ENCODE measurements at regions not wholly inside any gene's neighbourhood (a gene's known extent, or its start where the extent isn't known, plus 50 kb on each side); places are given as distances from the start of the nearest gene placed in this dataset.
"Not testable (repeated sequence)": the region's sequence is repeated elsewhere in the genome, so short reads cannot be mapped to it uniquely, and the experiment has no call there.

DNA sequence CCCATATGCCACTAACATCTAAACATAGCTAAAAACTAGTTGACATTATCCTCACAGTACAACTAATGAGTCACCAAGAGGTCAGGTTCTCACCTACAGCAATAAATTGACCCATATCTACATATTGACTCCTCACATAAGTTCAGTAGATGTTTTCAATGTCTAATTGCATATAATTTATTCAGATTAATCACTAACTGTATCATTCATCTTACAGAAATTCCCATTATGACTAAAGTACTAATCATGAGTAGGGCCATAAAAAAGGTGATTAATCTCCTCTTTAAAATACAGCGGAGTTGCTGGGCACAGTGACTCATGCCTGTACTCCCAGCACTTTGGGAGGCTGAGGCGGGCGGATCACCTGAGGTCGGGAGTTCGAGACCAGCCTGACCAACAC, 82.4 kb upstream of the ST3GAL6 start:
- H3K79me2 ChIP-seq (ENCODE audit: control insufficient read depth, insufficient read depth, low read length, unreplicated experiment) = no peaks in the 10 kb centered on the region
- no peak overlapping the region for H2AFZ ChIP-seq (ENCODE audit: low read length, unreplicated experiment)
- no peaks in the 10 kb centered on the region for H3K27me3 ChIP-seq (ENCODE audit: insufficient read depth, low read length)
- no peaks in the 10 kb centered on the region for H3K4me1 ChIP-seq (ENCODE audit: control insufficient read depth, insufficient read depth, low read length, unreplicated experiment)
- no peak overlapping the region for H3K27ac ChIP-seq (ENCODE audit: low read depth, low read length)
- no peak overlapping the region for H3K4me3 ChIP-seq (ENCODE audit: low read depth, low read length)
- no peaks in the 10 kb centered on the region for H3K36me3 ChIP-seq (ENCODE audit: insufficient read depth, low read length)

DNA sequence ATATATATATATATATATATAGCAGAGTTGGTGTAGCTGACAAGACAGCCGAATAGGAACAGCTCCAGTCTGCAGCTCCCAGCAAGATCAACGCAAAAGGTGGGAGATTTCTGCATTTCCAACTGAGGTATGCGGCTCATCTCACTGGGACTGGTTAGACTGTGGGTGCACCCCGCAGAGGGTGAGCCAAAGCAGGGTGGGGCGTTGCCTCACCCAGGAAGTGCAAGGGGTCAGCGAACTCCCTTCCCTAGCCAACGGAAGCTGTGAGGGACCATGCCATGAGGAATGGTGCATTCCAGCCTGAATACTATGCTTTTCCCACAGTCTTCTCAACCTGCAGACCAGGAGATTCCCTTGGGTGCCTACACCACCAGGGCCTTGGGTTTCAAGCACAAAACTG, 81.7 kb upstream of the ST3GAL6 start:
- no peaks in the 10 kb centered on the region for H3K36me3 ChIP-seq (ENCODE audit: insufficient read depth, low read length)
- no peaks in the 10 kb centered on the region for H3K79me2 ChIP-seq (ENCODE audit: control insufficient read depth, insufficient read depth, low read length, unreplicated experiment)
- H3K4me3 ChIP-seq (ENCODE audit: low read depth, low read length) = no peak overlapping the region
- no peaks in the 10 kb centered on the region for H3K27me3 ChIP-seq (ENCODE audit: insufficient read depth, low read length)
- H2AFZ ChIP-seq (ENCODE audit: low read length, unreplicated experiment) = no peak overlapping the region
- H3K27ac ChIP-seq (ENCODE audit: low read depth, low read length) = no peak overlapping the region
- no peaks in the 10 kb centered on the region for H3K4me1 ChIP-seq (ENCODE audit: control insufficient read depth, insufficient read depth, low read length, unreplicated experiment)

DNA sequence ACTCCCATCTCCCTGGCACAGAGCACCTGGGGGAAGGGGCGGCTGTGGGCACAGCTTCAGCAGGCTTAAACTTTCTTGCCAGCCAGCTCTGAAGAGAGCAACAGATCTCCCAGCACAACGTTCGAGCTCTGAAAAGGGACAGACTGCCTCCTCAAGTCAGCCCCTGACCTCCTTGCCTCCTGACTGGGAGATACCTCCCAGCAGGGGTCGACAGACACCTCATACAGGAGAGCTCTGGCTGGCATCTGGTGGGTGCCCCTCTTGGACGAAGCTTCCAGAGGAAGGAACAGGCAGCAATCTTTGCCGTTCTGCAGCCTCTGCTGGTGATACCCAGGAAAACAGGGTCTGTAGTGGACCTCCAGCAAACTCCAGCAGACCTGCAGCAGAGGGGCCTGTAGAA, 80.7 kb upstream of the ST3GAL6 start:
- H3K27ac ChIP-seq (ENCODE audit: low read depth, low read length); H3K79me2 ChIP-seq (ENCODE audit: control insufficient read depth, insufficient read depth, low read length, unreplicated experiment); H2AFZ ChIP-seq (ENCODE audit: low read length, unreplicated experiment); H3K4me3 ChIP-seq (ENCODE audit: low read depth, low read length); H3K27me3 ChIP-seq (ENCODE audit: insufficient read depth, low read length); H3K36me3 ChIP-seq (ENCODE audit: insufficient read depth, low read length); H3K4me1 ChIP-seq (ENCODE audit: control insufficient read depth, insufficient read depth, low read length, unreplicated experiment): not testable (repeated sequence)

DNA sequence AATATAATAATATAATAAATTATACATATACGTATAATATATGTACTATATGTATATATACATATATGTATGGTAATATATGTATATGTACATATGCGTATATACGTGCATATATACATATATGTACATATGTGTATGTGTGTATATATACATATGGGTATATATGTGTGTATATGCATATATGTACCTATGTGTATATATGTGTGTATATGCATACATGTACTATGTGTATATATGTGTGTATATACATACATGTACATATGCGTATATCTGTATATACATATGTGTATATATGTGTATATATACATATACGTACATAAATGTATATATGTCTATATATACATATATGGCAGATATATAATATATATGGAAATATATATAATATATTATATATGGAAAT, 74.8 kb upstream of the ST3GAL6 start:
- no peak overlapping the region for H2AFZ ChIP-seq (ENCODE audit: low read length, unreplicated experiment)
- H3K4me3 ChIP-seq (ENCODE audit: low read depth, low read length) = no peak overlapping the region
- peaks cover 12% of the 10 kb centered on the region for H3K4me1 ChIP-seq (ENCODE audit: control insufficient read depth, insufficient read depth, low read length, unreplicated experiment)
- H3K79me2 ChIP-seq (ENCODE audit: control insufficient read depth, insufficient read depth, low read length, unreplicated experiment) = no peaks in the 10 kb centered on the region
- no peaks in the 10 kb centered on the region for H3K27me3 ChIP-seq (ENCODE audit: insufficient read depth, low read length)
- H3K27ac ChIP-seq (ENCODE audit: low read depth, low read length) = no peak overlapping the region
- no peaks in the 10 kb centered on the region for H3K36me3 ChIP-seq (ENCODE audit: insufficient read depth, low read length)

DNA sequence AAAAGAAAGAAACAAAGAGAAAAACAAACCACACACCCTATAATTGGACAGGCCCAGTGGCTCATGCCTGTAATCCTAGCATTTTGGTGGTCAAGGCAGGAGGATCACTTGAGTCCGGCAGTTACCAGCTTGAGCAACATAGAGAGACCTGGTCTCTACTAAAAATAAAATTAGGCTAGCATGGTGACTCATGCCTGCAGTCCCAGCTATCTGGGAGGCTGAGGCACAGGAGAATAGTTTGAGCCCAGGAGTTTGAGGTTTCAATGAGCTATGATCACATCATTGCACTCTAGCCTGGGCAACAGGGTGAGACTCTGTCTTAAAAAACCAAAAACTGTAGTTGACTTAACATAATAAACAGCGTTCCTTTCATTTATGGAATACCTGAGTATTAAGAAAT, 72.3 kb upstream of the ST3GAL6 start:
- H2AFZ ChIP-seq (ENCODE audit: low read length, unreplicated experiment) = peak overlapping the region; percentile 38

DNA sequence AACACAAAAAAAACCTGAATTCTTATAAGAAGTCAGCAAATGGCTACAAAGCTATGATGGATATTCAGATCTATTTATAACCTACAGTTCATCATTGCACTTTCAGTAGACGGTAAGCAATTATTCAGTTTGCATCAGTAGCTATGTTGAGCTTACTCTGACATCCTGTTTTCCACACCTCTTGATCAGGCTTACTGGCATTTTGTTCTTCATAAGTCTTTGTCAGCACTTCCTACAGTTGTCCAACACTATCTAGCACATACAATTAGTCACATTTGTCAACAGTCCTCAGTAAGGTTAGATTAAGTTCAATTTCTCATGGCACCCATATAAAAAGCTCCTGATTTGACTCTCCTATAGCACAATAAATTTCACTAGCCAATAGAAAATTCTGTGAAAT, 71.2 kb upstream of the ST3GAL6 start:
- Histone ChIP-seq H3K4me1 (ENCODE audit: control insufficient read depth, insufficient read depth, low read length, unreplicated experiment) (peaks cover 25% of the 10 kb centered on the region), H3K4me3 (ENCODE audit: low read depth, low read length) (no peak overlapping the region), H2AFZ (ENCODE audit: low read length, unreplicated experiment) (no peak overlapping the region), H3K79me2 (ENCODE audit: control insufficient read depth, insufficient read depth, low read length, unreplicated experiment) (no peaks in the 10 kb centered on the region), H3K36me3 (ENCODE audit: insufficient read depth, low read length) (no peaks in the 10 kb centered on the region), H3K27me3 (ENCODE audit: insufficient read depth, low read length) (no peaks in the 10 kb centered on the region), H3K27ac (ENCODE audit: low read depth, low read length) (no peak overlapping the region)

More for the DNA sequence above, 72.3 kb upstream of the ST3GAL6 start:
- Histone ChIP-seq H3K4me3 (ENCODE audit: low read depth, low read length) (no peak overlapping the region), H3K4me1 (ENCODE audit: control insufficient read depth, insufficient read depth, low read length, unreplicated experiment) (peaks cover 20% of the 10 kb centered on the region), H3K27ac (ENCODE audit: low read depth, low read length) (no peak overlapping the region), H3K36me3 (ENCODE audit: insufficient read depth, low read length) (no peaks in the 10 kb centered on the region), H3K79me2 (ENCODE audit: control insufficient read depth, insufficient read depth, low read length, unreplicated experiment) (no peaks in the 10 kb centered on the region), H3K27me3 (ENCODE audit: insufficient read depth, low read length) (no peaks in the 10 kb centered on the region)

DNA sequence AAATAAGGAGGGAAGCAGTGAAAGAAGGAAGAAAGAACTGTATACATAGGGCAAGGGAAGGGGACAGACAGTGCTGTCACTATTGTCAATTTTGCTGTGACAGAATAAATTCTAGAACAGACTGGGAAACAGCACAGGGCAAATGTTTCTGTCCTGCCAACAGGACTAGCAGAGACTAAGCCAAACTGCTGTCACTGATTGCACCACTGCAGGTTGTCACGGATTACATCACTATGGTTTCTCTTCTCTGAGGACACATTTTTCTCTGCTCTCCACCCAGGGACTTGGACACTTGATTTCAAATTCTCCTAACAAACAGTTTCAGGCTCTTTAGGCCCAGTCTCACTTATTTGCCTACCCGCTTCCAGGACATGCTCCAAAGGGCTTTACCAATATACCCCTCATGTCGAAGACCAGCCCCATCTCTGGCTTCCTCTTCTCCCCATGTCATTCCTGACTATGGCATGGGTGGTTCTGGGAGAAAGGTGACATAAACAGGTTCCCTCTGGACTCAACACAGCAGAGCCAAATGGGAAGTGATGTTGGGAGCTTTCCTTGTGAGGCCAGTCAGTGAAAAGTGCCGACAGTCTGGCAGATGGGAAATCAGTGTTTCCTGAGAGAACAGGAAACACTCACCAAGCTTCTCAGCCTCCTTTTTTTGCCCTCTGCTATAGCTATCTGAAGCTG, 70.2 kb upstream of the ST3GAL6 start:
- no peaks in the 10 kb centered on the region for H3K79me2 ChIP-seq (ENCODE audit: control insufficient read depth, insufficient read depth, low read length, unreplicated experiment)
- H3K27me3 ChIP-seq (ENCODE audit: insufficient read depth, low read length) = no peaks in the 10 kb centered on the region
- H3K4me1 ChIP-seq (ENCODE audit: control insufficient read depth, insufficient read depth, low read length, unreplicated experiment) = peaks cover 29% of the 10 kb centered on the region
- H3K4me3 ChIP-seq (ENCODE audit: low read depth, low read length) = no peak overlapping the region
- H3K27ac ChIP-seq (ENCODE audit: low read depth, low read length) = no peak overlapping the region
- no peaks in the 10 kb centered on the region for H3K36me3 ChIP-seq (ENCODE audit: insufficient read depth, low read length)
- H2AFZ ChIP-seq (ENCODE audit: low read length, unreplicated experiment) = no peak overlapping the region

DNA sequence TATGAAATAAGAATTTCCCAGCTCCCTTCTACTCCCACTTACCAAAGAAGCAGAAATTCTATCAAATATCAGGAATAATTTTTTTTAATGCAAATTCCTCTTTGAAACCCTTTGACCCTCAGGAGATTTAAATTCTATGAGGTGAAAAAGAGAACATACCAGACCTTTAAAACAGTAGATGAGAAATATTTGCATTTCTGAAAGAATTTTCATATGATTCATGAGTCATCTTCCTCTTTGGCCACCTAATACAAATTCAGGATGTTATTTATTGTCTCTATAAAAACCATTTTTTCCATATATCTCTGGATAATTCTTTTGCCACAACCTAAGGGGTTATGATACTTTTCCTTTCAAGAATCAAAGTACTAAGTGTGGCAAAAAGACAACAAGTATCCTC, 67.3 kb upstream of the ST3GAL6 start:
- peak overlapping the region; percentile 86 for H2AFZ ChIP-seq (ENCODE audit: low read length, unreplicated experiment)
- no peaks in the 10 kb centered on the region for H3K36me3 ChIP-seq (ENCODE audit: insufficient read depth, low read length)
- H3K27ac ChIP-seq (ENCODE audit: low read depth, low read length) = peak overlapping the region; percentile 94
- no peaks in the 10 kb centered on the region for H3K79me2 ChIP-seq (ENCODE audit: control insufficient read depth, insufficient read depth, low read length, unreplicated experiment)
- peaks cover 32% of the 10 kb centered on the region for H3K4me1 ChIP-seq (ENCODE audit: control insufficient read depth, insufficient read depth, low read length, unreplicated experiment)
- no peaks in the 10 kb centered on the region for H3K27me3 ChIP-seq (ENCODE audit: insufficient read depth, low read length)
- peak overlapping the region; percentile 35; the same call in 1 of the 2 replicates for H3K4me3 ChIP-seq (ENCODE audit: low read depth, low read length)

DNA sequence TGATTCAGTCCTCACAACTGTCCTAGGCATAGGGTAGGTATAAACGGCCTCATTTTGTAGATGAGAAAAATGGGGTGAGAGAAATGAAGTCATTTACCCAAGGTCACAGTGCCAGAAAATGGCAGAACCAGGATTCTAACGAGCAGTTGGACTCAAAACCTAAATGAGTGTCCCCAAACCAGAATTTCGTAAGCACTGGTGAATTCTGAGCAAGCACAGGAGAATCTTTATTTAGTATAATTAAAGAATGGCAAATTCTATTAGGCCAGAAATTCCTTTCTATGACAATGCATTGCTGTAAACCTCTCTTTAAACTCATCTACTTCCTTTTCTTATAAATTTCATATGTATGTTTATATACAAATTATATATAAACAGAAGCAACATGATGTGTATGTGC, 66.8 kb upstream of the ST3GAL6 start:
- peaks cover 28% of the 10 kb centered on the region for H3K4me1 ChIP-seq (ENCODE audit: control insufficient read depth, insufficient read depth, low read length, unreplicated experiment)
- peak overlapping the region; percentile 35; the same call in 1 of the 2 replicates for H3K4me3 ChIP-seq (ENCODE audit: low read depth, low read length)
- not testable (repeated sequence) for H3K36me3 ChIP-seq (ENCODE audit: insufficient read depth, low read length); H3K27me3 ChIP-seq (ENCODE audit: insufficient read depth, low read length); H3K79me2 ChIP-seq (ENCODE audit: control insufficient read depth, insufficient read depth, low read length, unreplicated experiment)
- H3K27ac ChIP-seq (ENCODE audit: low read depth, low read length) = peak overlapping the region; percentile 94
- H2AFZ ChIP-seq (ENCODE audit: low read length, unreplicated experiment) = peak overlapping the region; percentile 86

DNA sequence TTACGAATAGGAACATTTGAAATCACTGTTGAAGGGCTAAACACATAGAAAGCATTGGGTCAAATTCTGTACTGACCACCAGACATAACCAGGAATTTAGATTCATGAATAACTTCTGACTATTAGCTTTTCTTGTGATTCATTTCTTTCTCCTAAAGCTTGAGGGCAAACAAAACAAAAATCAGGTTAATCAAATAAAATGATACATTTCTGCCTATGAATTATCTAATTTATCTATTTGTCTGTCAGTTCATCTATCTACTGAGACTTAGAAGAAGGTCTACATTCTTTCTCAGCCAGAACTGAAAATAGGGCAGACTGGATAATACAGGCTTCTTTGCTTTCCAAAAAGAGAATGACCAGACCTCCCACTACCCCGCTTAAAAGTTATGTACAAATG, 65.9 kb upstream of the ST3GAL6 start:
- Histone ChIP-seq H3K27me3 (ENCODE audit: insufficient read depth, low read length) (no peaks in the 10 kb centered on the region), H3K36me3 (ENCODE audit: insufficient read depth, low read length) (no peaks in the 10 kb centered on the region), H3K27ac (ENCODE audit: low read depth, low read length) (peak overlapping the region; percentile 36), H3K4me3 (ENCODE audit: low read depth, low read length) (no peak overlapping the region), H2AFZ (ENCODE audit: low read length, unreplicated experiment) (no peak overlapping the region), H3K4me1 (ENCODE audit: control insufficient read depth, insufficient read depth, low read length, unreplicated experiment) (peaks cover 23% of the 10 kb centered on the region), H3K79me2 (ENCODE audit: control insufficient read depth, insufficient read depth, low read length, unreplicated experiment) (no peaks in the 10 kb centered on the region)

DNA sequence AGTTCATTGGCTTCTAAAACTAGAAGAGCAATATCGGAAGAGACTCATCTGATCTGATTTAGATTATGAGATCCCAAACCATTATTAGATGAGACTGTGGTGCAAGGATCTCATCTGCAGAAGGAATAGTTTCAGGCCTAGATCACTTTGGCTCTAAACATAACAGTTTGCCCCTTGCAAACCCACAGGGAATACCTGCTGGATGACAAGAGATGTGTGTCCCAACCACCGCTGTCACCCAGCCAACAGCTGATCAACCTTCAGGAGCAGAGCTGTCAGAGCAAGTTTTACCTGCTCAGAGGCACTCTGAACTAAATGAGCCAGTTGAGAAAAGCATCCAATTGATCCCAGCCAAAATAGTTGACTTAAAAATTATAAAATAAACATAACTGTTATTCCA, 64.0 kb upstream of the ST3GAL6 start:
- H3K4me3 ChIP-seq (ENCODE audit: low read depth, low read length) = no peak overlapping the region

More for the DNA sequence above, 64.0 kb upstream of the ST3GAL6 start:
- H3K4me1 ChIP-seq (ENCODE audit: control insufficient read depth, insufficient read depth, low read length, unreplicated experiment) = peaks cover 23% of the 10 kb centered on the region
- no peak overlapping the region for H3K27ac ChIP-seq (ENCODE audit: low read depth, low read length)
- H2AFZ ChIP-seq (ENCODE audit: low read length, unreplicated experiment) = no peak overlapping the region
- H3K79me2 ChIP-seq (ENCODE audit: control insufficient read depth, insufficient read depth, low read length, unreplicated experiment) = no peaks in the 10 kb centered on the region
- H3K36me3 ChIP-seq (ENCODE audit: insufficient read depth, low read length) = no peaks in the 10 kb centered on the region
- no peaks in the 10 kb centered on the region for H3K27me3 ChIP-seq (ENCODE audit: insufficient read depth, low read length)

All from ACC112 (cell line).